CD4-positive, alpha-beta memory T cell (primary cell): ENCODE measurements at regions not wholly inside any gene's neighbourhood (a gene's known extent, or its start where the extent isn't known, plus 50 kb on each side); places are given as distances from the start of the nearest gene placed in this dataset.

Experiments
- CTCF ChIA-PET: fragments of 350-600 bp; sonication (Branson Sonifier 250); formaldehyde crosslinking; loops from one replicate; lab custom pipeline; 2021; ENCODE audit warnings: inconsistent platforms; ENCODE audit not compliant: partially characterized antibody; lab: Charles Lee
- POLR2A ChIA-PET: fragments of 350-600 bp; sonication (Branson Sonifier 250); formaldehyde crosslinking; loops from one replicate; lab custom pipeline; 2021; ENCODE audit not compliant: partially characterized antibody; lab: Charles Lee
- DNase-seq, 5 donors: peaks; one replicate each; pipeline versions ENCODE4 v3.0.0 to v3.0.0-alpha.2; 2020 to 2022; ENCODE audit warnings: mixed read lengths in 1 of 5
- H3K27ac ChIP-seq: one replicate; pipeline ENCODE4 v1.7.0; 2013; ENCODE audit warnings: low read depth, low read length
- H3K27me3 ChIP-seq: 2 replicates; pipeline ENCODE4 v1.7.0; 2013; ENCODE audit warnings: mild to moderate bottlenecking, low read length, moderate library complexity; ENCODE audit not compliant: insufficient read depth
- H3K36me3 ChIP-seq: 2 replicates; pipeline ENCODE4 v1.7.0; 2013; ENCODE audit warnings: mild to moderate bottlenecking, low read length, moderate library complexity; ENCODE audit not compliant: insufficient read depth
- H3K4me1 ChIP-seq: 2 replicates; pipeline ENCODE4 v1.7.0; 2013; ENCODE audit warnings: mild to moderate bottlenecking, low read length, moderate library complexity; ENCODE audit not compliant: insufficient read depth
- H3K4me3 ChIP-seq, 2 donors: one replicate each; pipeline ENCODE4 v1.7.0; 2013; ENCODE audit warnings: low read length in 2 of 2, mild to moderate bottlenecking in 1 of 2
- H3K9me3 ChIP-seq, 2 donors: one replicate each; pipeline ENCODE4 v1.7.0; 2013; ENCODE audit warnings: low read length in 2 of 2, control low read depth in 1 of 2; ENCODE audit not compliant: control insufficient read depth in 1 of 2
- H3K27ac Mint-ChIP-seq, 7 donors: one replicate each; pipeline ENCODE4 v1.8.0; 2020 to 2021; ENCODE audit warnings: mixed read lengths in 7 of 7, mild to moderate bottlenecking in 6 of 7, inconsistent platforms in 3 of 7, moderate library complexity in 3 of 7
- H3K27me3 Mint-ChIP-seq, 2 donors: one replicate each; pipeline ENCODE4 v1.8.0; 2020 to 2021; ENCODE audit warnings: mixed read lengths in 2 of 2
- H3K36me3 Mint-ChIP-seq, 2 donors: one replicate each; pipeline ENCODE4 v1.8.0; 2020 to 2021; ENCODE audit warnings: mixed read lengths in 2 of 2, inconsistent platforms in 1 of 2, mild to moderate bottlenecking in 1 of 2
- H3K4me1 Mint-ChIP-seq, 4 donors: one replicate each; pipeline ENCODE4 v1.8.0; 2020 to 2021; ENCODE audit warnings: mixed read lengths in 4 of 4, mild to moderate bottlenecking in 1 of 4
- H3K4me3 Mint-ChIP-seq, 8 donors: one replicate each; pipeline ENCODE4 v1.8.0; 2020 to 2021; ENCODE audit warnings: mixed read lengths in 8 of 8, mild to moderate bottlenecking in 7 of 8, moderate library complexity in 6 of 8, inconsistent platforms in 3 of 8
- H3K9me3 Mint-ChIP-seq, 8 donors: one replicate each; pipeline ENCODE4 v1.8.0; 2020 to 2021; ENCODE audit warnings: mixed read lengths in 8 of 8, mild to moderate bottlenecking in 5 of 8, inconsistent platforms in 3 of 8, moderate library complexity in 1 of 8
- intact Hi-C: fragments of 100-400 bp; cut with micrococcal nuclease; formaldehyde crosslinking; loops from one replicate; pipeline ENCODE4 v1.15.1; 2023

- H3K27me3 Mint-ChIP-seq = no peaks in the 10 kb centered on the region
- H3K4me1 Mint-ChIP-seq = no peaks in the 10 kb centered on the region
- ChIA-PET POLR2A (no interaction called here), CTCF (no interaction called here)
- H3K4me1 ChIP-seq = no peaks in the 10 kb centered on the region
- H3K36me3 ChIP-seq = no peaks in the 10 kb centered on the region
- no peaks in the 10 kb centered on the region for H3K9me3 ChIP-seq
- H3K9me3 Mint-ChIP-seq = peaks cover 5 to 44% (median 22%) of the 10 kb centered on the region in 8 donors
- no peak overlapping the region for H3K4me3 Mint-ChIP-seq
- no peaks in the 10 kb centered on the region for H3K36me3 Mint-ChIP-seq
- intact Hi-C loops = no loop called here
- no peaks in the 10 kb centered on the region for H3K27me3 ChIP-seq
- DNase-seq = no peak
- no peak overlapping the region for H3K27ac ChIP-seq
- H3K4me3 ChIP-seq = no peak overlapping the region
- H3K27ac Mint-ChIP-seq = no peak overlapping the region
Observed at GRCh38 chr9:25374281-25374680, 304.0 kb downstream of the TUSC1 start.

DNA sequence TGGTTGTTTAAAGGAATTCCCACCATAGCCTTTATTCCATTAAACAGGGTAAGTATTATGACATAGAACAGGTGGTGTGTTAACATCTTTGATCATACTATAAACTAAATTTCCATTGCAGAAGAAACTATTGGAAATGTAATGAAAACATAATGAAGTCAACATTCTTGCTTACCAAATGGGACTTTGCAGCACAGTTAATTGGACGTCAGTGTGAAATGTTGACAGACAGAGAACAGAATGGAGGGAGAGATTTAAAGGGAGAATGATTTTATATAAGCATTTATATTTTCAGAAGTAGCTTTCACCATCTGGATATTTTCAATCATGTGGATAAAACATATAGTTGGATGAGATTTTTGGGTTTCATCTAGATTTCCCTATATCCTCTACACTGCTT is 311.3 kb downstream of the TUSC1 start:
- no peaks in the 10 kb centered on the region for H3K27me3 Mint-ChIP-seq

DNA sequence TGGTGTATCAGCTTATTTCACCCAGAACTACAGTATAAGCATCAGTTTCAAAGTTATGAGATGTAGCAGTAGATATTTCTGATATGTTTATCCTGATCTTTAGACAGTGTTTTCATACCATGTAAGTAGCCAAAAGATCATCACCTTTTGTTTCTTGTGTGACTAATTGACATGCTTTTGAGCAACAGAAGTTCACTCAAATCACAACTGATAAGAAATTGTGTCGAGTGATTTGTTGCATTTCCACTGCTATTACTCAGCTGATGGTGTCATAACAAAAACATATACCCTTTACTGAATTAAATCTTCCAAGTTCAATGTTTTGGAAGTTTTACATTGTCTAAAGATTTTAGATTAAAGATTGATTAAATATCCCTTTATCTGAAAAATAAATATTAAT is 324.5 kb downstream of the TUSC1 start:
- H3K36me3 Mint-ChIP-seq = no peaks in the 10 kb centered on the region
- no peak overlapping the region for H3K4me3 Mint-ChIP-seq
- POLR2A ChIA-PET = no interaction called here
- H3K4me3 ChIP-seq = no peak overlapping the region
- no peaks in the 10 kb centered on the region for H3K4me1 ChIP-seq
- no peak overlapping the region for H3K27ac Mint-ChIP-seq
- no peak for DNase-seq
- intact Hi-C loops = no loop called here
- peaks cover 0 to 29% (median 13%) of the 10 kb centered on the region in 8 donors for H3K9me3 Mint-ChIP-seq
- H3K27me3 ChIP-seq = no peaks in the 10 kb centered on the region
- H3K36me3 ChIP-seq = no peaks in the 10 kb centered on the region
- H3K27me3 Mint-ChIP-seq = no peaks in the 10 kb centered on the region
- H3K4me1 Mint-ChIP-seq = no peaks in the 10 kb centered on the region
- no peaks in the 10 kb centered on the region for H3K9me3 ChIP-seq
- H3K27ac ChIP-seq = no peak overlapping the region
- CTCF ChIA-PET = no interaction called here

More for the DNA sequence above, 311.3 kb downstream of the TUSC1 start:
- no peak overlapping the region for H3K4me3 ChIP-seq
- H3K27ac ChIP-seq = no peak overlapping the region
- Mint-ChIP-seq H3K9me3 (peaks cover 4 to 23% (median 15%) of the 10 kb centered on the region in 8 donors), H3K36me3 (no peaks in the 10 kb centered on the region), H3K4me1 (no peaks in the 10 kb centered on the region), H3K4me3 (no peak overlapping the region), H3K27ac (no peak overlapping the region)
- no peaks in the 10 kb centered on the region for H3K4me1 ChIP-seq
- CTCF ChIA-PET = no interaction called here
- no peaks in the 10 kb centered on the region for H3K36me3 ChIP-seq
- intact Hi-C loops = no loop called here
- H3K9me3 ChIP-seq = no peaks in the 10 kb centered on the region
- H3K27me3 ChIP-seq = no peaks in the 10 kb centered on the region
- DNase-seq = no peak
- POLR2A ChIA-PET = no interaction called here

- intact Hi-C loops = no loop called here
- H3K27me3 Mint-ChIP-seq = no peaks in the 10 kb centered on the region
- H3K36me3 Mint-ChIP-seq = no peaks in the 10 kb centered on the region
- H3K27ac Mint-ChIP-seq = no peak overlapping the region
- ChIA-PET POLR2A (no interaction called here), CTCF (no interaction called here)
- no peak overlapping the region for H3K4me3 Mint-ChIP-seq
- Histone ChIP-seq H3K4me1 (no peaks in the 10 kb centered on the region), H3K4me3 (no peak overlapping the region), H3K36me3 (no peaks in the 10 kb centered on the region), H3K27me3 (no peaks in the 10 kb centered on the region), H3K9me3 (no peaks in the 10 kb centered on the region), H3K27ac (no peak overlapping the region)
- no peak for DNase-seq
- no peaks in the 10 kb centered on the region for H3K4me1 Mint-ChIP-seq
- peaks cover 0 to 22% (median 2%) of the 10 kb centered on the region in 8 donors for H3K9me3 Mint-ChIP-seq
Observed at GRCh38 chr9:25350011-25350410, 328.2 kb downstream of the TUSC1 start.

DNA sequence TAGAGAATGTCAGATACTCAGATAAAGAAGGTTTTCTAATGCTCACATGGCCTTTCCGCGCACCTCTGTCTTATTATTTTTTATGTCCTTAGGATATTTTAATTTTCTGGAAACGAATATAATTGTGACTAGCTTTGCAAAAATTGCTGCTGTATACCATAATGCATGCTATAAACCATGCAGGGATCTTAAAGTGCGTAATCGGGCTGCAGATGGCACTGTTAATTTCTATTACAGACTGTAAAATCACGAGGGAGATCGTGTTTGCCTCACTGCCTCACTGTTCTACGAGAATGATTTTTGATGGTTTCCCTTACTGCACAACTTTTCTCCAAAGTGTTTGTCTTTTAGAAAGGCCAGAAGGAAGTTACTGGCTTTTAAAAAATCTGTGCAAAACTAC is 356.1 kb downstream of the TUSC1 start:
- Histone ChIP-seq H3K9me3 (no peaks in the 10 kb centered on the region), H3K27me3 (no peaks in the 10 kb centered on the region), H3K27ac (no peak overlapping the region), H3K36me3 (no peaks in the 10 kb centered on the region), H3K4me3 (no peak overlapping the region), H3K4me1 (no peaks in the 10 kb centered on the region)
- H3K9me3 Mint-ChIP-seq = peaks cover 0 to 28% (median 12%) of the 10 kb centered on the region in 8 donors
- CTCF ChIA-PET = no interaction called here
- H3K4me1 Mint-ChIP-seq = no peaks in the 10 kb centered on the region
- no peaks in the 10 kb centered on the region for H3K27me3 Mint-ChIP-seq
- H3K27ac Mint-ChIP-seq = no peak overlapping the region
- POLR2A ChIA-PET = no interaction called here
- no peak for DNase-seq
- intact Hi-C loops = no loop called here
- no peaks in the 10 kb centered on the region for H3K36me3 Mint-ChIP-seq
- no peak overlapping the region for H3K4me3 Mint-ChIP-seq

DNA sequence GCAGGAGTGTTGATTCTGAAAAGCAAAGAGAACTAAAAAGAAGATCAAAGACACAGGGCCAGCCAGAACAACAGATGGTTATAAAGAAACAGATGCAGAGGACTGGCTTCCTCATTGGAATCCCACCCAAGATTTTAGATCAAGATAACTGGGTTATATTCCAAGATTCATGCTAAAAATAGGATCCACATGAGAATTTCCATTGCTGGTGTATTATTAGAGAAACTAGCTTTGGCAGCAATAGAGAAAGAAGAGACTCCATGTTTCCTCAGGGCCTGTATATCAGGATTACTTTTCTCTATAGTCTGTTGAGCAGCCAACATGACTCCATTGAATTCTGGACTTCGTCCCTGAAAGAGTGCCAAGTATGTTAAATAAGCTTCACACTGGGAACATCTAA is 367.3 kb downstream of the TUSC1 start:
- POLR2A ChIA-PET = no interaction called here
- Mint-ChIP-seq H3K27ac (no peak overlapping the region), H3K36me3 (no peaks in the 10 kb centered on the region), H3K27me3 (no peaks in the 10 kb centered on the region), H3K4me3 (no peak overlapping the region), H3K4me1 (no peaks in the 10 kb centered on the region), H3K9me3 (peaks cover 0 to 21% (median 10%) of the 10 kb centered on the region in 8 donors)
- Histone ChIP-seq H3K27me3 (no peaks in the 10 kb centered on the region), H3K9me3 (no peaks in the 10 kb centered on the region), H3K36me3 (no peaks in the 10 kb centered on the region), H3K4me1 (no peaks in the 10 kb centered on the region), H3K4me3 (no peak overlapping the region), H3K27ac (no peak overlapping the region)
- CTCF ChIA-PET = no interaction called here
- DNase-seq = no peak
- intact Hi-C loops = no loop called here

GRCh38 chr9:25308549-25308948 is 369.7 kb downstream of the TUSC1 start:
- no peaks in the 10 kb centered on the region for H3K27me3 ChIP-seq
- no peak overlapping the region for H3K4me3 ChIP-seq
- intact Hi-C loops = no loop called here
- ChIA-PET POLR2A (no interaction called here), CTCF (no interaction called here)
- H3K27ac Mint-ChIP-seq = no peak overlapping the region
- no peak overlapping the region for H3K4me3 Mint-ChIP-seq
- peaks cover 0 to 21% (median 9%) of the 10 kb centered on the region in 8 donors for H3K9me3 Mint-ChIP-seq
- no peaks in the 10 kb centered on the region for H3K4me1 Mint-ChIP-seq
- no peaks in the 10 kb centered on the region for H3K9me3 ChIP-seq
- H3K27me3 Mint-ChIP-seq = no peaks in the 10 kb centered on the region
- H3K36me3 Mint-ChIP-seq = no peaks in the 10 kb centered on the region
- no peak overlapping the region for H3K27ac ChIP-seq
- DNase-seq = no peak
- no peaks in the 10 kb centered on the region for H3K36me3 ChIP-seq
- H3K4me1 ChIP-seq = no peaks in the 10 kb centered on the region

- H3K9me3 ChIP-seq = no peaks in the 10 kb centered on the region
- Mint-ChIP-seq H3K9me3 (peaks cover 2 to 27% (median 15%) of the 10 kb centered on the region in 8 donors), H3K27me3 (no peaks in the 10 kb centered on the region), H3K27ac (no peak overlapping the region), H3K4me3 (no peak overlapping the region), H3K36me3 (no peaks in the 10 kb centered on the region), H3K4me1 (no peaks in the 10 kb centered on the region)
- intact Hi-C loops = no loop called here
- DNase-seq = no peak
- H3K4me3 ChIP-seq = no peak overlapping the region
- H3K27me3 ChIP-seq = no peaks in the 10 kb centered on the region
- no peaks in the 10 kb centered on the region for H3K36me3 ChIP-seq
- CTCF ChIA-PET = no interaction called here
- no peak overlapping the region for H3K27ac ChIP-seq
- no peaks in the 10 kb centered on the region for H3K4me1 ChIP-seq
- POLR2A ChIA-PET = no interaction called here
Observed at GRCh38 chr9:25302601-25303000, 375.6 kb downstream of the TUSC1 start.
